Liver (tissue), 3 donors: ENCODE measurements at regions not wholly inside any gene's neighbourhood (a gene's known extent, or its start where the extent isn't known, plus 50 kb on each side); places are given as distances from the start of the nearest gene placed in this dataset.

ENCODE experiments used
- CTCF ChIP-seq: fragments of 150-350 bp; IDR thresholded peaks from 2 replicates; pipeline ENCODE4 v1.5.1; 2017; ENCODE audit warnings: improper control_type of control experiment, low read depth, low read length; ENCODE audit not compliant: missing input control
- JUND ChIP-seq, 2 donors: IDR thresholded peaks; 2 replicates each; pipeline ENCODE4 v1.6.1; 2016; ENCODE audit warnings: antibody characterized with exemption in 2 of 2
- RAD21 ChIP-seq, 2 donors: IDR thresholded peaks; 2 replicates each; pipeline ENCODE4 v1.6.1; 2016; ENCODE audit warnings: antibody characterized with exemption in 2 of 2, mild to moderate bottlenecking in 2 of 2
- RXRA ChIP-seq, 2 donors: IDR thresholded peaks; 2 replicates each; pipeline ENCODE4 v1.6.1; 2017 to 2018; ENCODE audit warnings: antibody characterized with exemption in 2 of 2, mild to moderate bottlenecking in 1 of 2
- YY1 ChIP-seq: IDR thresholded peaks from 2 replicates; pipeline ENCODE4 v1.6.1; 2016; ENCODE audit warnings: antibody characterized with exemption, mild to moderate bottlenecking
- TF ChIP-seq, protein P1 (sequence below): IDR thresholded peaks from 2 replicates; pipeline ENCODE4 v1.6.1; 2016; ENCODE audit warnings: antibody characterized with exemption
- donor health status: healthy.
- donor health status: healthy.

DNA sequence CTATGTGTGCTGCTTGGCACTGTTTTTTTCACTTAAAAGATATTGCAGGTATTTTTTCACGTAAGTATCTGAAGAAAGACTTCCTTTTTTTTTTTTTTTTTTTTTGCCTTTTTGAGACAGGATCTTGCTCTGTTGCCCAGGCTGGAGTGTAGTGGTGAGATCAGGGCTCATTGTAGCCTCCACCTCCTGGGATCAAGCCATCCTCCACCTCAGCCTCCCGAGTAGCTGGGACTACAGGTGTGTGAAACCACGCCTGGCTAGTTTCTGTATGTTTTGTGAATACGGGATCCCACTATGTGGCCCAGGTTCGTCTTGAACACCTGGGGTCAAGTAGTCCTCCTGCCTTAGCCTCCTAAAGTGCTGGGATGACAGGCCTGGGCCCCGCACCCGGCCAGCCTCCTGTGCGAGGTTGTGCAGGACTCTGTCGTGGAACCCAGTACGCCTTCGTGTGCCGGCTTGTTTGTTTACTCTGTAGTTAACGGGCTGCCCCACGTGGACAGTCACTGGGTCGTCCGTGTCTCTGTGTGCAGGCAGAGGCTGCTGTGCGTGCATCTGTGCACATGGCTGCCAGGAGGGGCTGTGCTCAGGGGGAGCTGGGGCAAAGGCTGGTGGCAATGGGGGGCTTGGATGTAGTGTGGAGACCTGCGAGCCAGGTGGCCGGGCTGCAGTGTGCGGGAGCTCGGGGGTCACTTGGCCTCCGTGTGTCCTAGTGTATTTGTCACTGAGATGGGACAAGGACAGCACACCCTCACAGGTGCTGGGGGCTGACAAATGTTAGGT, 179.5 kb downstream of the ADRA2C start:
- TF ChIP-seq, protein P1, sequence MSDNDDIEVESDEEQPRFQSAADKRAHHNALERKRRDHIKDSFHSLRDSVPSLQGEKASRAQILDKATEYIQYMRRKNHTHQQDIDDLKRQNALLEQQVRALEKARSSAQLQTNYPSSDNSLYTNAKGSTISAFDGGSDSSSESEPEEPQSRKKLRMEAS, result no peak
- TF ChIP-seq YY1, result no peak
- TF ChIP-seq JUND (IDR thresholded peaks at IDR 0.05), result no peak
- TF ChIP-seq CTCF, result no peak
- no peak for TF ChIP-seq RXRA (IDR thresholded peaks at IDR 0.05)
- no peak for TF ChIP-seq RAD21 (IDR thresholded peaks at IDR 0.05)
